NCI-H446 treated with DMSO at 0.1 percent for 48 hours (cell line): ENCODE measurements at regions not wholly inside any gene's neighbourhood (a gene's known extent, or its start where the extent isn't known, plus 50 kb on each side); places are given as distances from the start of the nearest gene placed in this dataset.
"Not testable (repeated sequence)": the region's sequence is repeated elsewhere in the genome, so short reads cannot be mapped to it uniquely, and the experiment has no call there.

Source experiments
- DNase-seq: peaks from one replicate; lab custom pipeline; 2025; lab: John Stamatoyannopoulos, UW

GRCh38 chr13:53101883-53102282, 73.3 kb downstream of the OLFM4 start:
- DNase-seq, result no peak

- DNase-seq, result no peak
Observed at GRCh38 chr13:53104136-53104535, 75.5 kb downstream of the OLFM4 start.

GRCh38 chr13:53105477-53105876, 76.9 kb downstream of the OLFM4 start:
- DNase-seq, result no peak

- no peak for DNase-seq
Observed at GRCh38 chr13:53105890-53106289, 77.3 kb downstream of the OLFM4 start.

GRCh38 chr13:53110181-53110580, 81.6 kb downstream of the OLFM4 start:
- no peak for DNase-seq

- no peak for DNase-seq
Observed at GRCh38 chr13:53110614-53111013, 82.0 kb downstream of the OLFM4 start.

GRCh38 chr13:53112522-53112921, 83.9 kb downstream of the OLFM4 start:
- no peak for DNase-seq

- not testable (repeated sequence) for DNase-seq
Observed at GRCh38 chr13:53117048-53117447, 88.4 kb downstream of the OLFM4 start.

GRCh38 chr13:53121131-53121773, 92.6 kb downstream of the OLFM4 start:
- no peak for DNase-seq

GRCh38 chr13:53121919-53122318, 93.3 kb downstream of the OLFM4 start:
- DNase-seq, result no peak

- DNase-seq, result no peak
Observed at GRCh38 chr13:53123536-53123935, 94.9 kb downstream of the OLFM4 start.

- no peak for DNase-seq
Observed at GRCh38 chr13:53124623-53125022, 96.0 kb downstream of the OLFM4 start.

- no peak for DNase-seq
Observed at GRCh38 chr13:53126841-53127245, 98.2 kb downstream of the OLFM4 start.

GRCh38 chr13:53127373-53127772, 98.8 kb downstream of the OLFM4 start:
- DNase-seq, result no peak

- DNase-seq, result no peak
Observed at GRCh38 chr13:53129864-53130393, 101.3 kb downstream of the OLFM4 start.

- DNase-seq, result no peak
Observed at GRCh38 chr13:53131361-53131760, 102.7 kb downstream of the OLFM4 start.

- DNase-seq, result no peak
Observed at GRCh38 chr13:53135301-53135700, 106.7 kb downstream of the OLFM4 start.

GRCh38 chr13:53136554-53137215, 108.1 kb downstream of the OLFM4 start:
- DNase-seq, result no peak

GRCh38 chr13:53137779-53138178, 109.2 kb downstream of the OLFM4 start:
- DNase-seq, result no peak

GRCh38 chr13:53138376-53139036, 109.9 kb downstream of the OLFM4 start:
- no peak for DNase-seq

GRCh38 chr13:53141336-53141735, 112.7 kb downstream of the OLFM4 start:
- DNase-seq, result no peak

- DNase-seq, result no peak
Observed at GRCh38 chr13:53142306-53142705, 113.7 kb downstream of the OLFM4 start.

- DNase-seq, result no peak
Observed at GRCh38 chr13:53143757-53144339, 115.2 kb downstream of the OLFM4 start.
